Endothelial cell of umbilical vein (primary cell): ENCODE measurements at regions not wholly inside any gene's neighbourhood (a gene's known extent, or its start where the extent isn't known, plus 50 kb on each side); places are given as distances from the start of the nearest gene placed in this dataset.

ENCODE experiments used
- BruUV-seq: library from RNA; stranded (reverse); fragments of 400-500 nt; replicated peaks from 2 replicates; lab custom pipeline; 2021; lab: Mats Ljungman, UMichigan
- CTCF ChIA-PET: fragments of 300-600, 350-600 bp; sonication (Branson Sonifier 250); formaldehyde crosslinking; loops from one replicate; lab custom pipeline; 2021; ENCODE audit warnings: antibody characterized with exemption, inconsistent platforms; lab: Charles Lee
- POLR2A ChIA-PET: fragments of 300-600, 350-600 bp; sonication (Branson Sonifier 250); formaldehyde crosslinking; loops from one replicate; lab custom pipeline; 2021; ENCODE audit warnings: antibody characterized with exemption, inconsistent platforms; lab: Charles Lee
- DNase-seq: peaks from one replicate; pipeline ENCODE4 v3.0.0-alpha.2; 2011; ENCODE audit warnings: low read depth, low spot score
- FAIRE-seq: peaks from 2 replicates; lab custom pipeline; 2011; peaks lifted over from hg19 to GRCh38; lab: Jason Lieb, UNC
- H2AFZ ChIP-seq: 2 replicates; pipeline ENCODE4 v1.6.0; 2012; ENCODE audit warnings: low read depth, low read length, control low read depth, inconsistent platforms
- H3K27ac ChIP-seq: 2 replicates; pipeline ENCODE4 v1.5.1; 2011; ENCODE audit warnings: low read depth, mild to moderate bottlenecking, control low read depth, low read length, moderate library complexity; ENCODE audit not compliant: insufficient read depth
- H3K27me3 ChIP-seq, 2 experiments: 2 replicates each; pipeline versions ENCODE4 v1.6.0 to v1.6.1; 2011; ENCODE audit warnings: low read length in 2 of 2, mixed read lengths in 1 of 2; ENCODE audit not compliant: control insufficient read depth in 2 of 2, insufficient read depth in 2 of 2
- H3K36me3 ChIP-seq, 2 experiments: 2 replicates in 1 of 2; 3 replicates in 1 of 2; pipeline ENCODE4 v1.5.1; 2011; ENCODE audit warnings: low read length in 2 of 2, mild to moderate bottlenecking in 1 of 2, moderate library complexity in 1 of 2; ENCODE audit not compliant: control insufficient read depth in 2 of 2, insufficient read depth in 2 of 2; ENCODE audit errors: extremely low read depth in 1 of 2
- H3K4me1 ChIP-seq: 3 replicates; pipeline ENCODE4 v1.5.1; 2011; ENCODE audit warnings: mild to moderate bottlenecking, low read length; ENCODE audit not compliant: control insufficient read depth, insufficient read depth; ENCODE audit errors: extremely low read depth
- H3K4me2 ChIP-seq: 2 replicates; pipeline ENCODE4 v1.6.1; 2011; ENCODE audit warnings: low read length, control low read depth, mixed read lengths; ENCODE audit not compliant: insufficient read depth
- H3K4me3 ChIP-seq, 3 experiments: fragments of 200-600 bp in 1 of 3; sonication (generic), shearing (Covaris generic) in 1 of 3; replicated peaks in 1 of 3; 2 replicates each; pipeline ENCODE4 v1.5.1; 2011 to 2016; ENCODE audit warnings: control low read depth in 3 of 3, low read length in 3 of 3, mild to moderate bottlenecking in 2 of 3, inconsistent platforms in 1 of 3, low read depth in 1 of 3, moderate library complexity in 1 of 3; ENCODE audit not compliant: insufficient read depth in 1 of 3
- H3K79me2 ChIP-seq: 2 replicates; pipeline ENCODE4 v1.6.0; 2012; ENCODE audit warnings: low read length, inconsistent platforms; ENCODE audit not compliant: control insufficient read depth, insufficient read depth
- H3K9ac ChIP-seq: replicated peaks from 2 replicates; pipeline ENCODE3; 2011; ENCODE audit warnings: low read length, control low read depth; ENCODE audit not compliant: insufficient read depth; ENCODE audit errors: extremely low read depth
- H3K9me1 ChIP-seq: replicated peaks from 3 replicates; pipeline ENCODE4 v1.6.0; 2011; ENCODE audit warnings: mild to moderate bottlenecking, low read length; ENCODE audit not compliant: control insufficient read depth, insufficient read depth; ENCODE audit errors: extremely low read depth
- H3K9me3 ChIP-seq: replicated peaks from 2 replicates; pipeline ENCODE4 v1.5.1; 2012; ENCODE audit warnings: low read length, inconsistent platforms; ENCODE audit not compliant: control insufficient read depth, insufficient read depth
- H4K20me1 ChIP-seq: replicated peaks from 2 replicates; pipeline ENCODE3; 2011; ENCODE audit warnings: mild to moderate bottlenecking, low read length; ENCODE audit not compliant: control insufficient read depth, insufficient read depth; ENCODE audit errors: extremely low read depth
- CTCF ChIP-seq, 2 donors: IDR thresholded peaks; 1 replicate in 1 of 2; 2 replicates in 1 of 2; pipeline ENCODE4 v1.5.1; 2011; ENCODE audit warnings: low read length in 2 of 2, mild to moderate bottlenecking in 2 of 2, moderate library complexity in 2 of 2, control low read depth in 1 of 2, inconsistent platforms in 1 of 2, low read depth in 1 of 2; ENCODE audit not compliant: insufficient read depth in 1 of 2; ENCODE audit errors: extremely low read depth in 1 of 2
- EZH2 ChIP-seq: IDR thresholded peaks from 2 replicates; pipeline ENCODE4 v1.6.1; 2012; ENCODE audit warnings: borderline replicate concordance, low read depth, mild to moderate bottlenecking, moderate library complexity, low read length, inconsistent platforms; ENCODE audit not compliant: severe bottlenecking
- FOS ChIP-seq: IDR thresholded peaks from 2 replicates; pipeline ENCODE4 v1.6.1; 2011; ENCODE audit warnings: mild to moderate bottlenecking, low read length, moderate library complexity, borderline replicate concordance; ENCODE audit not compliant: insufficient read depth
- GATA2 ChIP-seq: IDR thresholded peaks from 2 replicates; pipeline ENCODE4 v1.7.0; 2011; ENCODE audit warnings: low read depth, mild to moderate bottlenecking, moderate library complexity, mixed read lengths, low read length; ENCODE audit not compliant: insufficient read length, insufficient read depth
- JUN ChIP-seq: IDR thresholded peaks from 2 replicates; pipeline ENCODE4 v1.6.1; 2011; ENCODE audit warnings: borderline replicate concordance, low read depth; ENCODE audit not compliant: insufficient read length, insufficient read depth
- MAX ChIP-seq: IDR thresholded peaks from 2 replicates; pipeline ENCODE4 v1.6.1; 2011; ENCODE audit not compliant: insufficient read depth, insufficient read length
- MYC ChIP-seq: IDR thresholded peaks from one replicate; pipeline ENCODE4 v1.6.1; 2011; ENCODE audit warnings: mild to moderate bottlenecking, low read depth, low read length
- POLR2AphosphoS5 ChIP-seq: IDR thresholded peaks from 2 replicates; pipeline ENCODE4 v1.6.1; 2012; ENCODE audit warnings: low read depth, mild to moderate bottlenecking, control low read depth, low read length, moderate library complexity; ENCODE audit not compliant: insufficient read depth
- dilution Hi-C: fragments of 300-500 bp; cut with MboI; formaldehyde crosslinking; loops from one replicate; pipeline ENCODE4 v1.15.0; 2019; ENCODE audit warnings: low sequenced_read_pairs; ENCODE audit not compliant: extremely low pct_ligation_motif_present
- intact Hi-C: fragments of 100-400 bp; cut with micrococcal nuclease; formaldehyde crosslinking; loops from one replicate; pipeline ENCODE4 v1.10.0; 2022

- no TSS peak for BruUV-seq
- Histone ChIP-seq H3K36me3 (no peaks in the 10 kb centered on the region), H4K20me1 (no peaks in the 10 kb centered on the region), H3K79me2 (no peaks in the 10 kb centered on the region), H3K27ac (no peak overlapping the region), H3K27me3 (no peaks in the 10 kb centered on the region), H2AFZ (no peak overlapping the region), H3K4me1 (no peaks in the 10 kb centered on the region), H3K4me3 (no peak overlapping the region), H3K9me1 (no peaks in the 10 kb centered on the region), H3K9me3 (peaks cover 10% of the 10 kb centered on the region), H3K4me2 (no peak overlapping the region), H3K9ac (no peak overlapping the region)
- DNase-seq (no peak), FAIRE-seq (no peak)
- ChIA-PET CTCF (no interaction called here), POLR2A (no interaction called here)
- TF ChIP-seq JUN (no peak), MAX (no peak), POLR2AphosphoS5 (no peak), CTCF (IDR thresholded peaks at IDR 0.05; ENCODE audit: extremely low read depth in 1 of 2, insufficient read depth in 1 of 2, low read depth in 1 of 2, low read length in 2 of 2) (no peak), MYC (no peak), GATA2 (no peak), FOS (no peak), EZH2 (no peak)
- dilution Hi-C loops: no loop called here
- intact Hi-C loops: no loop called here
Measured at GRCh38 chr7:9778367-9778766, 1195.3 kb upstream of the PHF14 start.
